Tibial artery (tissue), 4 donors: ENCODE measurements at regions not wholly inside any gene's neighbourhood (a gene's known extent, or its start where the extent isn't known, plus 50 kb on each side); places are given as distances from the start of the nearest gene placed in this dataset.

Experiments
- DNase-seq, 2 donors: peaks; one replicate each; pipeline ENCODE4 v3.0.0-alpha.2; 2019
- H3K27ac ChIP-seq, 2 donors: fragments of 200-600 bp; sonication (generic) in 1 of 2; 1 replicate in 1 of 2; 2 replicates in 1 of 2; pipeline ENCODE4 v1.5.1; 2018 to 2019; ENCODE audit warnings: mild to moderate bottlenecking in 1 of 2
- H3K27me3 ChIP-seq, 2 donors: fragments of 200-600 bp; sonication (generic) in 1 of 2; one replicate each; pipeline versions ENCODE4 v1.5.1 to v1.6.0; 2016 to 2019
- H3K36me3 ChIP-seq, 3 donors: fragments of 200-600 bp; sonication (generic) in 2 of 3; one replicate each; pipeline ENCODE4 v1.5.1; 2016 to 2019; ENCODE audit warnings: mild to moderate bottlenecking in 2 of 3
- H3K4me1 ChIP-seq, 4 donors: fragments of 200-600 bp; sonication (generic) in 2 of 4; 1 replicate in 3 of 4; 2 replicates in 1 of 4; pipeline ENCODE4 v1.5.1; 2016 to 2019
- H3K4me3 ChIP-seq, 2 donors: fragments of 200-600 bp; sonication (generic) in 1 of 2; 1 replicate in 1 of 2; 2 replicates in 1 of 2; pipeline ENCODE4 v1.5.1; 2018 to 2019; ENCODE audit warnings: mild to moderate bottlenecking in 2 of 2
- H3K9me3 ChIP-seq, 3 donors: fragments of 200-600 bp; sonication (generic) in 1 of 3; one replicate each; pipeline ENCODE4 v1.5.1; 2016 to 2019
- intact Hi-C: fragments of 100-400 bp; cut with DNase I; formaldehyde crosslinking; loops from one replicate; pipeline ENCODE4 v1.15.0; 2023; ENCODE audit warnings: low total_unique reads
- TF ChIP-seq, protein P1 (sequence below), 2 experiments: fragments of 200-600 bp in 1 of 2; fragments of 450-650 bp in 1 of 2; IDR thresholded peaks; one replicate each; pipeline ENCODE4 v1.5.1; 2017 to 2019; ENCODE audit warnings: antibody characterized with exemption in 2 of 2, mild to moderate bottlenecking in 1 of 2, moderate library complexity in 1 of 2

DNA sequence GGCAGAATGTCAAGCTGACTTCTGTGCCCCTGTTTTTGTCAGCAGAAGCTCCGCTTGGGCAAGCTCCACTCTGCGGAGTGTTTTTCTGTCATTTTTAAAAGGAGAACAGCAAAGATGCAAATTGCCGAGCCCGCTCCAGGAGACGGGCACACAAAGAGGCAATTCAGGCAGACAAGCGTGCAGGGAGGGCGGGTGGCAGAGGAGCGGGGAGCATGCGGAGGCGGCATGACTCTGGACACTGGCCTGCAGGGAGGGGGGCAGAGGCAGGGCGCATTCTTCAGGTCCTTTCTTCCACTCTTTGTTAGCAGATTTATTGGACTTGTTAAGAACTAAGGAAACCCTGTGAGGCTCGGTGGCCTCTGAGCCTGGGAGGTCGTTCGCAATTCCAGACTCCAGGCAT lies 187.3 kb upstream of the RMST start:
- intact Hi-C loops, result no loop called here
- H3K36me3 ChIP-seq, result no peaks in the 10 kb centered on the region
- DNase-seq, result peak in 1 of 2 donors; percentile 60
- peaks cover 0 to 3% of the 10 kb centered on the region in 2 donors for H3K27me3 ChIP-seq
- TF ChIP-seq, protein P1, sequence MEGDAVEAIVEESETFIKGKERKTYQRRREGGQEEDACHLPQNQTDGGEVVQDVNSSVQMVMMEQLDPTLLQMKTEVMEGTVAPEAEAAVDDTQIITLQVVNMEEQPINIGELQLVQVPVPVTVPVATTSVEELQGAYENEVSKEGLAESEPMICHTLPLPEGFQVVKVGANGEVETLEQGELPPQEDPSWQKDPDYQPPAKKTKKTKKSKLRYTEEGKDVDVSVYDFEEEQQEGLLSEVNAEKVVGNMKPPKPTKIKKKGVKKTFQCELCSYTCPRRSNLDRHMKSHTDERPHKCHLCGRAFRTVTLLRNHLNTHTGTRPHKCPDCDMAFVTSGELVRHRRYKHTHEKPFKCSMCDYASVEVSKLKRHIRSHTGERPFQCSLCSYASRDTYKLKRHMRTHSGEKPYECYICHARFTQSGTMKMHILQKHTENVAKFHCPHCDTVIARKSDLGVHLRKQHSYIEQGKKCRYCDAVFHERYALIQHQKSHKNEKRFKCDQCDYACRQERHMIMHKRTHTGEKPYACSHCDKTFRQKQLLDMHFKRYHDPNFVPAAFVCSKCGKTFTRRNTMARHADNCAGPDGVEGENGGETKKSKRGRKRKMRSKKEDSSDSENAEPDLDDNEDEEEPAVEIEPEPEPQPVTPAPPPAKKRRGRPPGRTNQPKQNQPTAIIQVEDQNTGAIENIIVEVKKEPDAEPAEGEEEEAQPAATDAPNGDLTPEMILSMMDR (IDR thresholded peaks at IDR 0.05), result no peak
- H3K4me1 ChIP-seq, result no peaks in the 10 kb centered on the region
- H3K4me3 ChIP-seq, result no peak overlapping the region
- H3K27ac ChIP-seq, result no peak overlapping the region
- H3K9me3 ChIP-seq, result no peaks in the 10 kb centered on the region

DNA sequence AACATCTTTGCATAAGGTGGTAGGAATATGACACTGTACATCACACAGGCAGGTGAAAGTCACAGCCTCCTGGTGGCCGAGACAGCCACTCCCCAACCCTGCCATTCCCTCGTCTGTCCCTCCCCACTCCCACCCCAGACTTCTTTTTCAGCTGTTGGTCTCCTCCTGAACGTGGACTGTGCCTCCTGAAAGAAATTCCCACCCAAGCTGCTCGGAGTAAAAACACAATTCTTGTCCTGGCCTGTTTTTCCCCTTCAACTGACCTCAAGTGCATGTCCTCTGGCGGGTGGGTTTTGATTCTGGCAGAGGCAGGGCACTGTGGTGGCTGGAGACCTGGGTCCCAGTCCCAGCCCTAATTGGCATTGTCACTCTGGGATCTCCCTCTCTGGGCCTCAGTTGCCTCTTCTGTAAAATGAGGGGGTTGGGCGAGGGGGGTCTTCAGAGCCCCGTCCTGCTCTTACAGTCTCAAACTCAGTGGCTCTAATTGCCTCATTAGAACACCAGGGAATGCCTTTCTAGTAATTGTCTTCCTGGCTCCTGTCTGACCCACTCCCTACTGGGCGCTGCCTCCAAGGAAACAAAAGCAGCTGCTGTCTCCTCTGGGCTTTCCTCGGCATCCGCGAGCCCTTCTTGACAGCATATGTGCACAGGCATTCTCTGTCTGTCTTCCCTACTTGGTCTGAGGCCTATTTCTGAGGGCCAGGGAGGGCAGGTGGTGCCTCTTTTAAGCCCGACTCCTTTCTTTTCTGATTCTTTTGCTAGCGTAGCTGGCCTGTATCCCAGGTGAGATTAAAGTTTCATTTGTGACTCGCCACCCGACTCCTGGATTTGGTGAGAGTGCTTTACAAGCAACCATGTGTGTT lies 186.6 kb upstream of the RMST start:
- Histone ChIP-seq H3K4me3 (no peak overlapping the region), H3K27ac (no peak overlapping the region), H3K9me3 (no peaks in the 10 kb centered on the region), H3K4me1 (no peaks in the 10 kb centered on the region), H3K27me3 (peaks cover 0 to 3% of the 10 kb centered on the region in 2 donors), H3K36me3 (no peaks in the 10 kb centered on the region)
- no peak for DNase-seq
- TF ChIP-seq, protein P1 (IDR thresholded peaks at IDR 0.05), result no peak
- intact Hi-C loops, result no loop called here

DNA sequence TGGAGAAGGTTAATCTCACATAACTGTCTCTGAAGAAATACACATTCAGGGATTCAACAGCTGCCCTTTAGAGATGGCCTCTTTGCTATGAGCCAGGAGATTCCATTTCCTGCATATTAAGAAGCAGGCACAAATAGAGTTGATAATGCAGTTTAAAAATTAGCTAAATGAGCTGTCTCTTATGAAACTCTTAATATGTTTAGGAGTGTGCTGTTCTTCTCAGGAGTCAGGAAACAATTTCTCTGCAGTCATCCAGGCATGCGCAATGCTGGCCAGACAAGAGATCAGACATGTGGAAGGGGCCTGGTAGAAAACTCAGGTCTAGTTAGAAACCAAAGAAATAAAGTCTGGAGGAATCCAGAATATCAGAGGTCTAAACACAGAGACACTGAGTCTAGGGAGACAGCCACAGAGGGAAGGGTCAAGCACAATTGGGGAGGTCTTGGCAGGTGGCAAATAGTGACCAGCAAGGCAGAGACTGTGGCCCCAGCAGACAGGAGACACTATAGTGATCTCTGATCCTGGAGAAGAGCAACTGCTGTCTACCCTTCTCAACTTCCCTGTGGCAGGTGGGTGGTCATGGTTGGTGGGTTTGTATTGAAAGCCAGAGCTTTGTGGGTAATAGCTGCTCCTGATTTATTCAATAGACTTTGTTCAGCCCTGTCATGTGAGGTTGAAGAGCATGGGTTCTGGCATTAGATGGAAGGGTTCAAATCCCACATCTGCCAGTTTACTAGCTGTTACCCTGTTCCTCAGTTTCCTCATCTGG lies 185.8 kb upstream of the RMST start:
- H3K4me1 ChIP-seq, result no peaks in the 10 kb centered on the region
- TF ChIP-seq, protein P1 (IDR thresholded peaks at IDR 0.05), result no peak
- H3K27me3 ChIP-seq, result peaks cover 0 to 3% of the 10 kb centered on the region in 2 donors
- H3K36me3 ChIP-seq, result no peaks in the 10 kb centered on the region
- DNase-seq, result no peak
- no peak overlapping the region for H3K27ac ChIP-seq
- H3K9me3 ChIP-seq, result no peaks in the 10 kb centered on the region
- intact Hi-C loops, result no loop called here
- no peak overlapping the region for H3K4me3 ChIP-seq

DNA sequence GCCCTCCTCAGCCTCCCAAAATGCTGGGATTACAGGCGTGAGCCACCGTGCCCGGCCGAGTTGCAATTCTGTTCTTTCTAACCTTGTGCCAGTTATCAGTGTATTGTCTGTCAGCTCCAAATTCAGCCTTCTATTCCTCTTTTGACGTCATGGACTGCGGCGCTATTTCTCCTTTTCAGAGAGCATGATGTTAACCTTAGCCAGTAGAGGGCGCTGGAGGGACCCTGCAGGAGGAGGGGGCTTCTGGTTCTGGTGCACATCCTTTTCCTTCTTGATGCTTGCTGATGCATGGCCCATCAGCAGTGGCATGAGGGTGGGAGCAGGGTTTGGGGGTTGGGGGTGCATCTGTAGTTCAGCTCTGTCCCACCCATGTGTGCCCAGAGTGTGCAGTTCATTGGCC lies 179.3 kb upstream of the RMST start:
- no peak for DNase-seq
- Histone ChIP-seq H3K36me3 (no peaks in the 10 kb centered on the region), H3K4me1 (no peaks in the 10 kb centered on the region), H3K4me3 (no peak overlapping the region), H3K27me3 (no peaks in the 10 kb centered on the region), H3K9me3 (no peaks in the 10 kb centered on the region), H3K27ac (no peak overlapping the region)
- TF ChIP-seq, protein P1 (IDR thresholded peaks at IDR 0.05), result no peak
- intact Hi-C loops, result no loop called here

DNA sequence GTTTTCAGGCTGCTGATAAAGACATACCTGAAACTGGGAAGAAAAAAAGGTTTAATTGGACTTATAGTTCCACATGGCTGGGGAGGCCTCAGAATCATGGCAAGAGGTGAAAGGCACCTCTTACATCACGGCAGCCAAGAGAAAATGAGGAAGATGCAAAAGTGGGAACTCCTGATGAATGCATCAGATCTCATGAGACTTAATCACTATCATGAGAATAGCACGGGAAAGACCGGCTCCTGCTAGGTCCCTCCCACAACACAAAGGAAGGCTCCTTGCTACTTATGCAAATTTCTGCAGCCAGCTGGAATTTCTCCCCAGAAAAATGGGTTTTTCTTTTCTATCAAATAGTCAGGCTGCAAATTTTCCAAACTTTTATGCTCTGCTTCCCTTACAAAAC lies 174.1 kb upstream of the RMST start:
- TF ChIP-seq, protein P1 (IDR thresholded peaks at IDR 0.05), result no peak
- Histone ChIP-seq H3K36me3 (no peaks in the 10 kb centered on the region), H3K4me1 (no peaks in the 10 kb centered on the region), H3K9me3 (no peaks in the 10 kb centered on the region), H3K27me3 (no peaks in the 10 kb centered on the region), H3K27ac (no peak overlapping the region), H3K4me3 (no peak overlapping the region)
- intact Hi-C loops, result no loop called here
- no peak for DNase-seq
